Glutamatergic neuron (in vitro differentiated cells): ENCODE measurements at regions not wholly inside any gene's neighbourhood (a gene's known extent, or its start where the extent isn't known, plus 50 kb on each side); places are given as distances from the start of the nearest gene placed in this dataset.

Experiments
- DNase-seq: peaks from one replicate; pipeline ENCODE4 v3.0.0; 2022
- H3K27ac Mint-ChIP-seq: one replicate; pipeline ENCODE4 v1.8.0; 2020; ENCODE audit warnings: mild to moderate bottlenecking, mixed read lengths, inconsistent platforms; ENCODE audit not compliant: unreplicated experiment
- H3K27me3 Mint-ChIP-seq: one replicate; pipeline ENCODE4 v1.8.0; 2020; ENCODE audit warnings: mild to moderate bottlenecking, moderate library complexity, mixed read lengths, inconsistent platforms; ENCODE audit not compliant: unreplicated experiment
- H3K36me3 Mint-ChIP-seq: one replicate; pipeline ENCODE4 v1.8.0; 2020; ENCODE audit warnings: mild to moderate bottlenecking, mixed read lengths, inconsistent platforms; ENCODE audit not compliant: unreplicated experiment
- H3K4me1 Mint-ChIP-seq: one replicate; pipeline ENCODE4 v1.8.0; 2020; ENCODE audit warnings: mild to moderate bottlenecking, low read depth, mixed read lengths, inconsistent platforms; ENCODE audit not compliant: unreplicated experiment
- H3K4me3 Mint-ChIP-seq: one replicate; pipeline ENCODE4 v1.8.0; 2020; ENCODE audit warnings: mild to moderate bottlenecking, mixed read lengths, inconsistent platforms; ENCODE audit not compliant: unreplicated experiment
- H3K9me3 Mint-ChIP-seq: one replicate; pipeline ENCODE4 v1.8.0; 2020; ENCODE audit warnings: mild to moderate bottlenecking, moderate library complexity, mixed read lengths, inconsistent platforms; ENCODE audit not compliant: unreplicated experiment
- CTCF ChIP-seq: fragments of 200-600 bp; sonication (generic); IDR thresholded peaks from one replicate; pipeline ENCODE4 v1.5.0; 2021; ENCODE audit not compliant: partially characterized antibody, unreplicated experiment

GRCh38 chr6:47133230-47134000, 91.3 kb upstream of the ADGRF1 start:
- Mint-ChIP-seq H3K27me3 (peaks cover 8% of the 10 kb centered on the region), H3K4me3 (no peak overlapping the region), H3K36me3 (no peaks in the 10 kb centered on the region), H3K4me1 (no peaks in the 10 kb centered on the region), H3K9me3 (peaks cover 3% of the 10 kb centered on the region), H3K27ac (no peak overlapping the region)
- DNase-seq, result no peak
- TF ChIP-seq CTCF, result no peak

- no peak overlapping the region for H3K4me3 Mint-ChIP-seq
- H3K27ac Mint-ChIP-seq, result no peak overlapping the region
- no peak for DNase-seq
- H3K36me3 Mint-ChIP-seq, result no peaks in the 10 kb centered on the region
- H3K27me3 Mint-ChIP-seq, result peaks cover 8% of the 10 kb centered on the region
- TF ChIP-seq CTCF, result no peak
- H3K4me1 Mint-ChIP-seq, result peaks cover 1% of the 10 kb centered on the region
- H3K9me3 Mint-ChIP-seq, result peaks cover 3% of the 10 kb centered on the region
These were observed 90.6 kb upstream of the ADGRF1 start for GRCh38 chr6:47132724-47133123.

- no peak overlapping the region for H3K27ac Mint-ChIP-seq
- H3K9me3 Mint-ChIP-seq, result peaks cover 3% of the 10 kb centered on the region
- no peak for DNase-seq
- H3K36me3 Mint-ChIP-seq, result no peaks in the 10 kb centered on the region
- no peak overlapping the region for H3K4me3 Mint-ChIP-seq
- H3K4me1 Mint-ChIP-seq, result peaks cover 11% of the 10 kb centered on the region
- TF ChIP-seq CTCF, result no peak
- peaks cover 8% of the 10 kb centered on the region for H3K27me3 Mint-ChIP-seq
These were observed 89.6 kb upstream of the ADGRF1 start for GRCh38 chr6:47131773-47132172.

GRCh38 chr6:47130086-47130485, 88.0 kb upstream of the ADGRF1 start:
- no peak overlapping the region for H3K27ac Mint-ChIP-seq
- H3K4me3 Mint-ChIP-seq, result no peak overlapping the region
- no peak for DNase-seq
- peaks cover 3% of the 10 kb centered on the region for H3K9me3 Mint-ChIP-seq
- peaks cover 8% of the 10 kb centered on the region for H3K27me3 Mint-ChIP-seq
- peaks cover 16% of the 10 kb centered on the region for H3K4me1 Mint-ChIP-seq
- no peaks in the 10 kb centered on the region for H3K36me3 Mint-ChIP-seq
- TF ChIP-seq CTCF, result no peak

GRCh38 chr6:47129129-47129528, 87.0 kb upstream of the ADGRF1 start:
- Mint-ChIP-seq H3K36me3 (no peaks in the 10 kb centered on the region), H3K4me3 (no peak overlapping the region), H3K9me3 (no peaks in the 10 kb centered on the region), H3K27me3 (peaks cover 4% of the 10 kb centered on the region), H3K27ac (no peak overlapping the region), H3K4me1 (peaks cover 16% of the 10 kb centered on the region)
- no peak for DNase-seq
- no peak for TF ChIP-seq CTCF
